ELF-1 (cell line): ENCODE measurements at regions not wholly inside any gene's neighbourhood (a gene's known extent, or its start where the extent isn't known, plus 50 kb on each side); places are given as distances from the start of the nearest gene placed in this dataset.
A peak's percentile ranks its signal among the peaks of the same experiment; 100 is the strongest.

ENCODE experiments used
- DNase-seq: peaks from one replicate; pipeline ENCODE4 v3.0.0-alpha.2; 2016; ENCODE audit warnings: low read depth, low spot score

DNA sequence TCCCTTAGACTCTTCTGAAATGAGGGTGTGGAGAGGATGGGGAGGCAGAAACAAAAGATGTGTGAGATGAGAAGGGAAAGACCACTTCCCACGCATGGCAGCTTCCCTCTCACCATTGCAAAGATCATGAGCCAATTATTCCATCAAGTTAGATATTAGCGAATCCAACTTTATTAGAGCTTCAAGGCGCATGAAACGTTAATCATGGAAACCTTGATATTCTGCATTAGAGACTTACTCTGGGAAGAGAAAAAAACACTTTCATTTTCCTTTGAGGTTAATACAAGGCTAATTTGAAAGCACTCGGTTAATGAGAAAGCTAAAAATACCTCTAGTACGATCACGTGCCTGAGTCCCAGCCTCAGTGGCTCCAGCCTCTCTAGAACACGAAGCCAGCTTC, 220.6 kb upstream of the RPL38 start:
- no peak for DNase-seq

DNA sequence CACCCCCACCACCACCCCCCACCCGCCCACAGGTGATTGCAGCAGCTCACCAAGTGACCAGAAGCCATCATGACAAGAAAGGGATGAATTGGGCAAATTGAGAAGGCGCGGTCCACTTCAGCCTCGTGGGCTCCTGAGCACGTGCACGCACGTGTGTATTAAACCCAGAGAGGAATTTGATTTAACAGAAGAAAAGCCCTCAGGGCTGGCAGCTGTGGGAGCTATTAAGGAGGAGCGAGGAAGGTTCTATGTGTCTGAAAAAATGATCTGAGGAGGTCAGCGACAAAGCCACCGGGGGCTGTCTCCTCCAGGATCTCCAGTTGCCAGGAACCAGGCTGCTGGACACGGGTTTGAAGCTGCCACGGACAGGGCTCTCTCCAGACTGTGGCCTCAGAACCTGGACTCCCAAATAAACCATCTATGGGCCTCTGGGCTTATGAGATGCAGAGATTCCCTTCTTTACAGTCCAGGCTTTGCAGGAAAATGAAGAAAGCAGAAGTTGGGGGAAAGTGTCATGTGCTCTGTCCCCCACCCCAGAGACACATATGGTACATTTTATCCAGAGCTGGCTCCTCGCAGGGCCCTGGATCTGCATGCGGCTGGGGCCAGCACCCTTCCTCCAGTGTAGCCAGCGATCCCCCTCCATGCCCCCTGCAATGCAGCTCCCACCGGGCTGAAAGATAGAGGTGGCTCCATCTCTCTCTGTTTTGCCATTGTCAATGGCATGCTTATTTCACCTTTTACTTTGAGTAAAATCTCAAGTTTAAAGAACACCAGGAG, 219.7 kb upstream of the RPL38 start:
- DNase-seq = no peak

DNA sequence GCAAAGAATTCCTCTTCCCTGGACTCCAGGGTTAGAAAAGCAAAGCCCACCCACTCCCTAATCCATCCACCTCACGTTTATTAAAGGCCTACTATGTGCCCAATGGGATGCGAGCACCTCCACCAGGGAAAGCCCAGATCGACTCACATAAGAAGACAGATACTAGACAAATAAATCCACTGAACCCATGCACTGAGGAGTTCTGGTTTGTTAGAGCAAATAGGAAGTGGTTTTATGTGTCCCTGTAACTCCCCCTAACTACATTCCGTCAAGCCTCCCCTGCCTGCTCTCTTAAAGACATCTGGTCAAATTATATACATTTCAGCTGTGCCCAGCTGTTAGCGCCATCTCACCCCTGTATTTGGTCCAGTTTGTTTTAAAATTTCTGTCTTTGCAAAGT, 218.5 kb upstream of the RPL38 start:
- no peak for DNase-seq

DNA sequence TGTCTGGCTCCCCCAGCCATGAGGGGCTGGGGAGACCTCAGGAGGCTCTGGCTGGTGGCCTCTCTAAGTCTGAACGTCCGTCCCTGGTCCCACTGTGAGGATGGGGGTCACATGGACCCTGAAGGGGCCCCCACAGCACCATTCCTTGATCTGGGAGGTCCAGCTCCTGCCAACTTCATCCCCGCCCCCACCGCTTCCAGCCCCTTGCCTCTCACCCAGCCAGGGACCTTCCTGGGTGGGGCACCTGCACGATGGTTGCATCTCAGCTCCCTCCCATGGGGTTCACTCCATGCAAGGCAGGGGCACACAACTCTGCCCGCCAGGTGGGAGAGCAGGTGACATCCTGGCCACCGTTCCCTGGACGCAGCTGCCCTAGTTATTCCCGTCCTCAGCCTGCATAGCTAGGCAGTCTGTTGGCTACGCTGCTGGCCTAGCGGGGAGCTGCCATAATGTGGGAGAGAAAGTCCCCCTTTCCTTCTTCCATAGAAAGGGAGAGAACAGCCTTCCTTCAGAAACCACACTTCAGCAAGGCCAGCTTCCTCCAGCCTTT, 217.9 kb upstream of the RPL38 start:
- no peak for DNase-seq

DNA sequence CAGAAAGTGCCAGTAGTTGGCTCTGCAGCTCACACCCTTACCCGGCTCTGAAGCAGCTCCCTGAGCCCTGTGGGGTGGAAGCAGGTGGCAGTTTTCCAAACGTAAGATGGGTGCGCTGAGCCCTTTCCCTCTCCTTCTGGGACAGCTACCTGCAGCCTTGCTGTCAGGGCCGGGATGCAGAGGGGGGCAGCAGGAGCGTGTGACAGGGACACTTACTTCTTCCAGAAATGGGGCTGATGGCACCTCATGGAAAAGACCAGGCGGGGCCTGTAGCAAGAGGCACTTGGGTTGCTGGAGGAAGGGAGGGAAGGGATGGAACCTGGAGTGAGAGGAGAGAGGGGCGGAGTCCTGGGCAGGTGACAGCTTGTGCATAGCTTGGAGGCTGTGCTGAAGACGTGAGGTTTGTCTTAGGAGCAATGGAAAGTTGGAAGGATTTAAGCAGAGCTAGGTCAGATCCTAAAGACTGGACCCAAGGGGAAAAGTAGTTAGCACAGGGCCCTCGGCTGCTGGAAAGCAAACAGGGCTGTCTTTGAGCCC, 216.8 kb upstream of the RPL38 start:
- no peak for DNase-seq

DNA sequence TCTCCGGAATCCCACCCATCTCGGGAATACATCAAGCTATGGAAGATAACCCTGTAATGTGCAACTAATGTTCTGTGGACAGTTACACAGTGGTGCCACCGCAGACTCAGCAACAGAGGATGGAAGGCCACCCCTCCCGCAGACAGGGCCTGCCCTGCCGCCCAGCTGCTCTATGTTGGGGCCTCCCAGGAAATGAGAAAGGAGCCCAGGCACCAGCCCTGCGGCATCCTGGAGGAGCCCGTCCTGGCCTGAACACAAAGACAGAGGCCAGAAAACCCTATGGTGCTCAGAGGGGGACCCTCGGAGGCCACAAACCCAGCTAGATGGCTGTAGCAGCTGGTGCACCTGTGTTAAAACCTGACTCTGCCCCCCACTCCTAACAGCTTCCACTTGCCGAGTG, 216.1 kb upstream of the RPL38 start:
- no peak for DNase-seq

DNA sequence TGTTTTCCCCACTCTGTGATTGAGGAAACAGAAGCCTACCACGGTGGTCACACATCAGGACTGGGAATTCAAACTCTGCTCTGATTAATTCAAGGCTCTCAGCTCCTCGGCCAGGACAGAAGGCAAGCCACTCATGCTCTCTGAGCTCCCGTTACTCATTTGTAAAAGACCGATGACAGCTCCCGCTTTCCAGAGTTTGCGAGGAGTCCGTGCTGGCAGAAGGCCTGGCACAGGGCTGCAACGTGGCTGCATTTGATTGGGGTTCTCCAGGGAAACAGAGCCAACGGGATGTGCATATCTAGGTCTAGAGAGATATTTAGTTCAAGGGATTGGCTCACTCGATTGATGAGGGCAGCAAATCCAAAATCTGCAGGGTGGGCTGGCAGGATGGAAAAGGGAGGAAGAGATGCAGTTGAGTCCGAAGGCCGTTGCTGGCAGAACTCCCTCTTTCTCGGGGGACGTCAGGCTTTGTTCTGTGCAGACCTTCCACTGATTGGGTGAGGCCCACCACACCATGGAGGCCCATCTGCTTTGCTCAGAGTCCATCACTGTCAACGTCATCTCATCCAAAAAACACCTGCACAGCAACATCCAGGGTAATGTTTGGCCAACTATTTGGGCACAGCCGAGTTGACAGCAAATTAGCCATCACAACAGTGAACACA, 215.5 kb upstream of the RPL38 start:
- no peak for DNase-seq

DNA sequence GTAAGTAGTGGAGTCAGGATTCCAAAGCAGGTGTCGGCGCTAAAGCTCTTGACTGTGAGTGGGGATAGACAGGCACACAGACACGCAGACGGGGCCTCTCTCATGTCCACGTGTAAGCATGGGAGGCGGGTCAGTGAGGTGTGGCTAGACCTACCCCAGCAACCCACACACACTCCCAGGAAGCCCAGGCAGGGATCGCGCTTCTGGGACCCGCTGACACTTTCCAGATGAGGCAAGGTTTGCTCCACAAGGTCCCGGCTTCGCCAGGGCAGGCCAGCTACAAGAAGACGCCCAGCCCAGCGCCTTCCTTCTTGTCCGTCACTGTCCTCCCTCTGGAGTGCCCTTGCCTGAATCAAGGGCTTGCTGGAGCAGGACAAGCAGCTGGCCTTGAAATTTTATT, 213.8 kb upstream of the RPL38 start:
- no peak for DNase-seq

DNA sequence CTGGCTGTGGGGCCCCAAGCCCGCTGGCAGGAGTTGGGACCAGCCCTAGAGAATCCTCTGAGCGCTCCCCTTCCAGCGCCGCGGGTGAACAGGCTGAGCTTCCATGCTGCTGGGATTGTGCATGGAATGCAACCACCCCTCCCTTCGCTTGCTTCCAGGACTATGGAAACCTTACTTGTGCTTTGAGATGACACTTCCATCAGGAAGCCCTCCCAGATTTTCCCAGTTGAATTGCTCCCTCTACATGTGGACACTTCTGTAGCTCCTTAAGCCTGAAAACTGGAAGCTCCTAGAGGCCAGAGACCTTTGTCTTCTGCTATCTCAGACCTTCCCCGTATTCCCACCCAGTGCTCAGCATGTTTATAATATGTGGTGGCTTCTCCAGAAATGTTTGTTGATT, 213.2 kb upstream of the RPL38 start:
- DNase-seq = no peak

DNA sequence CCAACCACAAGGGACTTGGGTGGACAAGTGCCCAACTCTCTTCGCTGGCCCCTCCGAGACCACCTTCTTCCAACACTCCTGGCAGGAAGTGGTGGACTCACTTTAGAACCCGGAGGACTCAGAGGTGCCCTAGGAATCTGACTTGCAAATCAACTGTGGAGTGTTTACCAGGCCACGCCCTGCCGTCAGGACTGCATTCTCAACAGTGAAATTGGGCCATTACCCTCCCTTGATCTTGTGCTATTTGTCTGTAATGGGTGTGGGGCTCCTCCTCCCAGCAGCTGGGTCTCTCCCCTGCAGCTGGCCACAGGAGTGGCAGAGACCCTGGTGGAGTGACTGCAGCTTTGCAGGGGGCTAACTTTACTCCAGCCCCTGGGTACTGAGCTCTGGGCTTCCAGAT, 212.2 kb upstream of the RPL38 start:
- peak; percentile 70 for DNase-seq

DNA sequence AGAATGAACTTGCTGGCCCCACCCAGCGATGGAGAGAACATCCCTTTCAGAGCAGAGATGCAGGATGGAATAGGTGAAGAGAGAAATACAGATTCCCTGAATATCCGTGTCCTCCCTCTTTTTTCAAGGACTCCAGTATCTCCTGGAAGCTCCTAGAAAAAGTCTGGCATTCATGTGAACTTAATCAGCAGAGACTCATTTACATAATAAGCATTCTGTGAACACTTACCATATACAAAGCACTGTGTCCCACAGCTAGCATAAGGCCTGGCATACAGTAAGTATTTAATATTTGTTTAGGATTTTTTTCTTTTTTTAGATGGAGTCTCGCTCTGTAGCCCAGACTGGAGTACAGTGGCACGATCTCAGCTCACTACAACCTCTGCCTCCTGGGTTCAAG, 208.5 kb upstream of the RPL38 start:
- DNase-seq = no peak

DNA sequence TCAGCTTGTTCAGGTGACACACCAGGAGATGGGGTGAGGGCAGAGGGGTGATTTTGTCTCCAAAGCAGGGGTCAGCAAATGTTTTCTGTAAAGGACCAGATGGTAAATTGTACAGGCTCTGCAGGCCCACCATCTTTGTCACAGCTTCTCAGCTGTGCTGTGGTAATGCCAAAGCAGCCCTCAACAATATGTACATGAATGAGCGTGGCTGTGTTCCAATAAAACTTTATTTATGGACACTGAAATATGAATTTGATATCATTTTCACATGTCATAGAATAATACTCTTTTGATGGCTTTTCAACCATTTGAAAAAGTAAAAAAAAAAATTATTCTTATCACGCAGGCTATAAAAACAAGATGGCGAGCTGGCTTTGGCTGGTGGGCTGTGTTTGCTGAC, 206.4 kb upstream of the RPL38 start:
- no peak for DNase-seq

DNA sequence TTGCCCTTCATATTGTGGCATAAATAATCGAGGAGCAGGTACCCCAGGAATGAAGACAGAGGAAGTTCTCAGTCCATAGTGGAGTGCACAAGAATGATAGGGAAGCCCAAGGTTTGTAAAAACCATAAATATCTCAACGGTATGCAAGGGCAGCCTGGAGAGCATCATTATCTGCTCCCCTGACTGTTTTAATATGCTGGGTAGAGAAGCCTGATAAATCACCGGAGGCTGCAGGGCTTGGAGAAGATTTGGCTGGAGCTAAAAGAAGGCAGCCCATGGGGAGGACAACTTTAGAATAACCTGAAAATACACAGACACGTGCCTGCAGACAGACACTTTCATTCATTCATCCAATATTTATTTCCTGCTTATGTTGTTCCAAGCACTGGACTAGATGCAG, 205.2 kb upstream of the RPL38 start:
- no peak for DNase-seq

DNA sequence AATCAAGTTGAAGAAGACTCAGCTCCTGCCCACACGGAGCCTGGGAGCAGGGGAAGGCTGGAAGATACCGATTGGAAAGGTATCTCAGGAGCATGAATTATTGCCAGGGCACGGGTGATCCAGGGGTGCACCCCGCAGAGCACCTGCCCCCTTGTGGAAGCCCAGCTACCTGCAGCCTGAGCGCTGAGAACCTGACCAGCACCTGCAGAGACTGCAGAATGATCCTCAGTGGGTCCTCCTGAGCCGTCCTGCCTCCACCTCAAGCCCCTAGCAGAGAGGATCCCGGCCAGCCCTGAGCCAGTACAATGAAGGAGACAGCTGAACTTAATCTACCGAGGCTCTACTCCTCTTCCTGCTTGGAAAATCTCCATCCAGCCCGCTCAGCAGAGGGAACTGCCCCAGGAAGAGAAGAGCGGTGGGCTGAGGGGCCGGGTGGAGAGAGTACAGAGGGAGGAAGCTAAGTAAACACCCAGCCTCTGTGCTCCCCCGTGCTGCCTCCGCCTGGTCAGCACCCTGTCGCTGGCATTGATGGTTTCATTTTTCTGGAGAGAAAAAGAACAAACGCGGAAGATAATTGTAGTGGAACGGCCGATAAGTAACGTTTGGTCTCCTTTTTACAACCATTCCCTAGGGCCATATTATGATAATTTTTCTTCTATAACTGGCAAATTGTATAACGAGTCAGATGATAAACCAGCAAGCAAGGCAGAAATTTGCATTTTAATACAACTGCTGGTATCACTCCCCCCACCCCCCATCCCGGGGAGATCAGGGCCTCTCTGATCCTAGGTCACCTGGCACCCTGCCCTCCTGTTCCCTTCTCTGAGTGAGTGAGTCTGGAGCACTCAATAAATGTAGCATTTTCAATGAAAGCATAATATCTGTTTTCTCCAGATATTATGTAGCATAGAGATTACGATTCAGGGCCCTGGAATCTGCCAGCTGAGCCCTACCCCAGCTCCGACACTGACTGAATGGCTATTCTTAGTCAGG, 204.5 kb upstream of the RPL38 start:
- DNase-seq = peak; percentile 81

DNA sequence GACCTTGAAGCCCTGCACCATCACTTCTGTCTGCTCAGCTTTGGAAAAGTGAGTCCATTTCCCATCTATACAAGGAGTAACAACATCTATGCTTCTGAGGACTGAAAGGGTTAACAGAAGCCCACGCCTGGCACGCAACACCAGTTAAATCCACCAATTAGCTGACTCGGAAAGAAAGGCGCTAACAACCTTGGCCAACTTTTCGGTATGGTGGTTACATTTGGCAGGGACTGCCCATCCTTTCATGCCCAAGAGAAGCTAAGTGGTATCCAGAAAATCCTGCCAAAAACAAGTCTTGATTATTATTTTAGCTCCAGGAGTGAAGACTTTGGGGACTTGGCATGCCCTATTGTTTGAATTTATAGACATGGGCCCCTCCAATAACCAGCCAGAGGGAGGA, 202.3 kb upstream of the RPL38 start:
- no peak for DNase-seq

DNA sequence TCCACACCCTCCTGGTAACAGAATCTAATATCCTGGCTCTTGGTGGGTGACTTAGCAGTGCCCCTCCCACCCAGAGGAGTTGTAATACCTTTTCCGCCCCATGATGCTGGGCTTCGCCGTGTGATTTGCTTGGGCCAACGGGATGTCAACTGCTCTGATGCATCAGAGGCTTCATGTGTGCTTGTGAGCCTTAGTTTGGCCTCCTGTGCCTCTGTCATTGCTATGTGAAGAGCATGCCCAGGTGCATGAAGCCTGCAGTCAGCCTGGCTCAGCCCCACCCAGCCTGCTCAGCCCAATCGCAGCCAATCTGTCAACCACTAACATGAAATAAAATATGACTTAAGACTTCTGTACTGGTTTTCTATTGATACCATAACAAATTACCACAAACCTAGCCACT, 201.2 kb upstream of the RPL38 start:
- DNase-seq = no peak

DNA sequence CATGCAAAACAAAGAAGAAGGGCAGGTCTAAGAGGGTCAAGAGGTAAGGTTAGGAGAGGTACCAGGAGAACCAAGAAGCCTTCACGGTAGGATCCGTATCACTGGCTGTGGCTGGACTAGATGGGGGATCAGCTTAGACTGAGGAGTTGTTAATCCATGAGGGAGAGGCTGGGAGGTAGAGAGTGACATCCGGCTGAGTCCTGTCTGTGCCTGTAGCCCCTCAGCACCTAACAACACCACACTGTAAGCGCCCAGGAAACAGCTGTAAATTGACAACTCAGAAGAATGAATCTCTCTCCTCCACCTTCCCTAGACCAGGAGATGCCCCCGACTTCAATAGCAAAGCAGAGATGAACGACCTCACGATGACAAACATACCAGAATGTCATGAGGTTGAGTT, 199.4 kb upstream of the RPL38 start:
- DNase-seq = no peak

DNA sequence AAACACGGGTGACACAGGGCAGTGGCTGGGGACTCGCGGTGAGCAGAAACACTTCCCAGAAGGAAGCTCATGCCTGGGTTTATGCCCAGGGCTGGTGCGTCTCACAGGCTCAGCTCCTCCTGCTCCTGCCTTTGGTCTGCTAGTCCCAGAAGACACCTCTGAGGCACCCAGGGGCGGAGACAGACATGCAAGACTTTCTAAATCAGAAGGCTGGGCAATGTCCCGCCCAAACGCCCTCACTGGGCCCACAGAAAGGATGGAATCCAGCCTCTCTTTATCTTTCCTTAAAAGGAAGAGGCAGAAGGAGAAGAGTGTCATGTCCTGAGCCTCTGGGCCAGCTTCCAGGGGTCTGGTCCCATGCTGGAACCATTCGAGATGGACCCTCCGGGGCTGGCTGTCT, 197.7 kb upstream of the RPL38 start:
- no peak for DNase-seq

DNA sequence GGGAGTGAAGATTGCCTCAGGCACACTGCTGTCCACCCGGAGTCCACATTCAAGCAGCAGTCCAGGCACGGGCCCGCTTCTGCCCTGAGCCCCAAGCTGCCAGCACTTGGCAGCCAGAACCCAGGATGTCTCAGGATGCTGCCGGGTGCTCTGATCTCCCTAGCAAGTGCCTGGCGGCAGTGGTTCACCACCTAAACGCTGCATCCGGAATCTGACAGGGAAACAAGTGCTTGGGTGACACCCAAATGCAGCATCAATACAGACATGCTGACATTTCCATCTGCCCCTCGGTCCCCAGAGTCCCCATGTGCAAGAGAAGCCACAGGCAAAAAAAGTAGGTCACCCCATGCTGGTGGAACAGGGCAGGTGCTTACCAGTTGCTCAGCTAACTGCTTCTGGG, 197.1 kb upstream of the RPL38 start:
- DNase-seq = no peak

DNA sequence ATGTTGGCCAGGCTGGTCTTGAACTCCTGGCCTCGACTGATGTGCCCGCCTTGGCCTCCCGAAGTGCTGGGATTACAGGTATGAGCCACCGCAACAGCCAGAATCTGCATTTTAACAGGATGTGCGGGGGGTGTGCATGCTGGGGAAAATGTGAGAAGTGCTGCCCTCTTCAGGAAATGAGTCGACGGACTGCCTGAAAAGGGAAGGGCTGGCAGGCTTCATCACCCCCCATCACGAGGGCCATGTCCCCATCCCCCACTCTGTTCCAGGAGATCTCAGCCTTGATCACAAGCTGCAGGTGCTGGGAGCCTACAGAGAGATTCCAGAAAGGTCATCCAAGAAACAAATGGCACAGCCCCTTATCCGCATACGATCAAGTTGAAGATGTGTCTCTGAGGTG, 195.3 kb upstream of the RPL38 start:
- DNase-seq = peak; percentile 70

DNA sequence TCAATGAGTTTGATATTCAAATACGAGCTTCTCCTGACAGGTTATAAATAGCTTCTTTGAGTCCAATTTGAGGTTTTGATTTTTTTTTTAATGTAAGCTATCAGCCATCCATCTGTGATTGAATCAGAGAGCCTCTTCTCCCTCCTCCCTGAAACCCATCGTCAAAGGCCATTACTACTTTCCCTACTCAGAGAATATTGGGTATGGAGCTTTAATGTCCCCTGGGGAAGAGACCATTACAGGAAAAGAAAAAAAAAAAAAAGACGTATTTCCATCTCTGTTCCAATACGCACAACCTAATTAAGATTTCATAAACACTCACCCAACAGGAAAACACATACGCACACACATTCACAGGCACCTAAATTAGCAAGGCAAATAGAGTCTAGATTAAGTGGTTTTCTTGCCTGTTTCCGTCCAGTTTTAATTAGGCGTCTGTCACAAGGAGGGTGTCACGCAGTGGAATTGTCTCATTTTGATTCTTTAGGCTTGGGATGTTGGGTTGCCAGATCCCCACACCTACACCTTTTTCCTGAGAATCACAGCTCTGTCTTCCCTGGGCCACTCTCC, 194.3 kb upstream of the RPL38 start:
- no peak for DNase-seq
